HepG2 (cell line): ENCODE measurements at regions not wholly inside any gene's neighbourhood (a gene's known extent, or its start where the extent isn't known, plus 50 kb on each side); places are given as distances from the start of the nearest gene placed in this dataset.

Source experiments
- ATAC-seq: fragments of 200-7000 bp; cut with Tn5 transposase; 3 replicates; pipeline ENCODE4 v1.9.1; 2020; ENCODE audit warnings: mild to moderate bottlenecking, moderate library complexity
- BruUV-seq: library from RNA; stranded (reverse); fragments of 400-500 nt; replicated peaks from 2 replicates; lab custom pipeline; 2021; lab: Mats Ljungman, UMichigan
- CTCF ChIA-PET: fragments of 300-600 bp; formaldehyde crosslinking; extraction: SDS; loops from one replicate; lab custom pipeline; 2021; ENCODE audit warnings: low total read pairs, inconsistent platforms, low intra/inter-chr PET ratio; lab: Yijun Ruan, JAX
- POLR2A ChIA-PET: fragments of 350-600 bp; sonication (Branson Sonifier 250); formaldehyde crosslinking; loops from one replicate; lab custom pipeline; 2020; ENCODE audit warnings: antibody characterized with exemption, inconsistent platforms; lab: Yijun Ruan, JAX
- DNase-seq: peaks from one replicate; pipeline ENCODE4 v3.0.0-alpha.2; 2015; ENCODE audit warnings: low spot score
- FAIRE-seq: peaks from 3 replicates; lab custom pipeline; 2011; peaks lifted over from hg19 to GRCh38; lab: Jason Lieb, UNC
- H2AFZ ChIP-seq: one replicate; pipeline ENCODE4 v1.6.1; 2011; ENCODE audit warnings: low read length, inconsistent platforms
- H3K27ac ChIP-seq: fragments of 300-600 bp; 3 replicates; pipeline ENCODE4 v1.8.0; 2011; ENCODE audit warnings: mixed run types, mild to moderate bottlenecking, mixed read lengths, low read length, inconsistent platforms; ENCODE audit not compliant: insufficient read depth; ENCODE audit errors: extremely low read length
- H3K27me3 ChIP-seq, 2 experiments: fragments of 200-600 bp in 1 of 2; 2 replicates in 1 of 2; 3 replicates in 1 of 2; pipeline versions ENCODE4 v1.6.0 to v1.8.0; 2011; ENCODE audit warnings: low read length in 2 of 2, mild to moderate bottlenecking in 2 of 2, moderate library complexity in 2 of 2, inconsistent platforms in 1 of 2; ENCODE audit not compliant: insufficient read depth in 2 of 2, control insufficient read depth in 1 of 2
- H3K36me3 ChIP-seq, 2 experiments: fragments of 200-600 bp in 1 of 2; replicated peaks in 1 of 2; 2 replicates in 1 of 2; 3 replicates in 1 of 2; pipeline versions ENCODE4 v1.5.1 to v1.8.0; 2011; ENCODE audit warnings: low read length in 2 of 2, inconsistent platforms in 1 of 2; ENCODE audit not compliant: insufficient read depth in 2 of 2, control insufficient read depth in 1 of 2
- H3K4me1 ChIP-seq: 2 replicates; pipeline ENCODE4 v1.5.1; 2012; ENCODE audit warnings: low read length, inconsistent platforms; ENCODE audit not compliant: insufficient read depth
- H3K4me2 ChIP-seq: 2 replicates; pipeline ENCODE4 v1.6.0; 2011; ENCODE audit warnings: low read depth, low read length, inconsistent platforms
- H3K4me3 ChIP-seq, 3 experiments: fragments of 200-600 bp in 1 of 3; sonication (generic), shearing (Covaris generic) in 1 of 3; replicated peaks in 1 of 3; 2 replicates each; pipeline ENCODE4 v1.5.1; 2011 to 2016; ENCODE audit warnings: low read length in 3 of 3, inconsistent platforms in 2 of 3, low read depth in 2 of 3, mild to moderate bottlenecking in 2 of 3, control low read depth in 1 of 3, mixed read lengths in 1 of 3; ENCODE audit not compliant: insufficient read depth in 1 of 3
- H3K79me2 ChIP-seq: one replicate; pipeline ENCODE4 v1.6.1; 2011; ENCODE audit warnings: low read length, inconsistent platforms; ENCODE audit not compliant: insufficient read depth
- H3K9ac ChIP-seq: 2 replicates; pipeline ENCODE4 v1.6.0; 2011; ENCODE audit warnings: mild to moderate bottlenecking, low read depth, low read length, inconsistent platforms; ENCODE audit not compliant: insufficient read depth
- H3K9me3 ChIP-seq: 2 replicates; pipeline ENCODE4 v1.5.1; 2012; ENCODE audit warnings: mild to moderate bottlenecking, low read length
- H4K20me1 ChIP-seq: 2 replicates; pipeline ENCODE4 v1.6.0; 2011; ENCODE audit warnings: inconsistent platforms, mild to moderate bottlenecking, low read length, moderate library complexity; ENCODE audit not compliant: insufficient read depth
- HNRNPUL1 ChIP-seq: fragments of 200-400 bp; formaldehyde crosslinking; IDR thresholded peaks from 2 replicates; pipeline ENCODE4 v1.6.1; 2017; ENCODE audit warnings: low read depth, mild to moderate bottlenecking, low read length, moderate library complexity
- RFX5 ChIP-seq: IDR thresholded peaks from 2 replicates; pipeline ENCODE4 v1.6.1; 2011; ENCODE audit warnings: low read depth, low read length, improper control_type of control experiment
- ZBTB42 ChIP-seq: sonication (generic); formaldehyde crosslinking; IDR thresholded peaks from 2 replicates; pipeline ENCODE4 v1.5.0; 2020; ENCODE audit warnings: mild to moderate bottlenecking, missing genetic modification reagents
- ZBTB7B ChIP-seq: sonication (generic); formaldehyde crosslinking; IDR thresholded peaks from 2 replicates; pipeline ENCODE4 v1.4.0; 2020; ENCODE audit warnings: missing genetic modification reagents
- ZNF572 ChIP-seq: sonication (generic); formaldehyde crosslinking; IDR thresholded peaks from 2 replicates; pipeline ENCODE4 v1.5.1; 2020; ENCODE audit warnings: mild to moderate bottlenecking, missing genetic modification reagents
- ZNF777 ChIP-seq: sonication (generic); formaldehyde crosslinking; IDR thresholded peaks from 2 replicates; pipeline ENCODE4 v1.4.0; 2020; ENCODE audit warnings: missing genetic modification reagents
- WGBS: methylation state at CpG from one replicate; pipeline ENCODE4 v1.1.6; 2017; ENCODE audit warnings: low lambda C conversion rate; 5-methylcytosine and 5-hydroxymethylcytosine counted together
- in situ Hi-C: cut with HindIII; loops from 2 replicates; pipeline ENCODE4 v1.10.0; 2017; ENCODE audit warnings: low pct_unique_long_range_greater_than_20kb; ENCODE audit not compliant: extremely low pct_ligation_motif_present
- intact Hi-C: fragments of 100-400 bp; cut with micrococcal nuclease; formaldehyde crosslinking; loops from one replicate; pipeline ENCODE4 v1.10.0; 2022; ENCODE audit not compliant: unreplicated experiment
- TF ChIP-seq, protein P1 (sequence below): sonication (generic); formaldehyde crosslinking; IDR thresholded peaks from 2 replicates; pipeline ENCODE4 v1.8.1; 2022; ENCODE audit warnings: mild to moderate bottlenecking, missing genetic modification reagents
- TF ChIP-seq, protein P2 (sequence below), 2 experiments: sonication (generic) in 1 of 2; formaldehyde crosslinking in 1 of 2; IDR thresholded peaks; 2 replicates each; pipeline versions ENCODE4 v1.4.0 to v1.6.1; 2018 to 2020; ENCODE audit warnings: missing genetic modification reagents in 2 of 2, borderline replicate concordance in 1 of 2, low read depth in 1 of 2, mild to moderate bottlenecking in 1 of 2, missing biosample characterization in 1 of 2
- TF ChIP-seq, protein P3 (sequence below): sonication (generic); formaldehyde crosslinking; IDR thresholded peaks from 2 replicates; pipeline ENCODE4 v1.4.0; 2020; ENCODE audit warnings: mild to moderate bottlenecking, missing genetic modification reagents

DNA sequence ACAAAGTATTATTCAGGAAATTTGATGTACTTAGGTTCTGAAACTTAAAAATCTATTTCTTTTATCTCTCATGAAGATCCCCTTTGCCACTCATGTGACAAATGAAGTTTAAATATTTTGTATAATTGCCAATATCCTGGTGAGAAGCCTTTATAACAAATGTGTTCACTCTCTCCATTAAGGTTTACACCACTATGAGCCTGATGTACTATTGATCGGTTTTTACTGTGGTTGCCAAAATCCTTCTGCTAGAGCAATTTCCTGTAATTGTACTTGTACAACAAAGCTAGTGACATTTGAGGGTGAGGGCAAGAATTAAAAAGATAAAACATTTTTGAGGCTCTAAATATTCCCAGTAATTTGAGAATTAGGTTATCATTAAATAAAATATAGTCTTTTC, 222.3 kb upstream of the CDH19 start:
- no peak for ATAC-seq

More for the DNA sequence above, 222.3 kb upstream of the CDH19 start:
- Histone ChIP-seq H3K4me3 (no peak overlapping the region), H3K27me3 (no peaks in the 10 kb centered on the region), H3K36me3 (no peaks in the 10 kb centered on the region), H2AFZ (no peak overlapping the region), H3K4me1 (no peaks in the 10 kb centered on the region), H3K9me3 (no peaks in the 10 kb centered on the region), H3K4me2 (no peak overlapping the region), H3K27ac (no peak overlapping the region), H3K79me2 (no peaks in the 10 kb centered on the region), H3K9ac (no peak overlapping the region), H4K20me1 (no peaks in the 10 kb centered on the region)
- BruUV-seq = no TSS peak
- FAIRE-seq = no peak
- no peak for DNase-seq
- 0% methylated on average over 1 of the region's 1 CpG for WGBS
- CTCF ChIA-PET = no interaction called here
- intact Hi-C loops (no loop called here), in situ Hi-C loops (no loop called here)
- POLR2A ChIA-PET = no interaction called here
- no peak for TF ChIP-seq ZNF777 (CRISPR knock-in tag)
- TF ChIP-seq, protein P1, sequence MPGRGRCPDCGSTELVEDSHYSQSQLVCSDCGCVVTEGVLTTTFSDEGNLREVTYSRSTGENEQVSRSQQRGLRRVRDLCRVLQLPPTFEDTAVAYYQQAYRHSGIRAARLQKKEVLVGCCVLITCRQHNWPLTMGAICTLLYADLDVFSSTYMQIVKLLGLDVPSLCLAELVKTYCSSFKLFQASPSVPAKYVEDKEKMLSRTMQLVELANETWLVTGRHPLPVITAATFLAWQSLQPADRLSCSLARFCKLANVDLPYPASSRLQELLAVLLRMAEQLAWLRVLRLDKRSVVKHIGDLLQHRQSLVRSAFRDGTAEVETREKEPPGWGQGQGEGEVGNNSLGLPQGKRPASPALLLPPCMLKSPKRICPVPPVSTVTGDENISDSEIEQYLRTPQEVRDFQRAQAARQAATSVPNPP (CRISPR knock-in tag) = no peak
- TF ChIP-seq, protein P2, sequence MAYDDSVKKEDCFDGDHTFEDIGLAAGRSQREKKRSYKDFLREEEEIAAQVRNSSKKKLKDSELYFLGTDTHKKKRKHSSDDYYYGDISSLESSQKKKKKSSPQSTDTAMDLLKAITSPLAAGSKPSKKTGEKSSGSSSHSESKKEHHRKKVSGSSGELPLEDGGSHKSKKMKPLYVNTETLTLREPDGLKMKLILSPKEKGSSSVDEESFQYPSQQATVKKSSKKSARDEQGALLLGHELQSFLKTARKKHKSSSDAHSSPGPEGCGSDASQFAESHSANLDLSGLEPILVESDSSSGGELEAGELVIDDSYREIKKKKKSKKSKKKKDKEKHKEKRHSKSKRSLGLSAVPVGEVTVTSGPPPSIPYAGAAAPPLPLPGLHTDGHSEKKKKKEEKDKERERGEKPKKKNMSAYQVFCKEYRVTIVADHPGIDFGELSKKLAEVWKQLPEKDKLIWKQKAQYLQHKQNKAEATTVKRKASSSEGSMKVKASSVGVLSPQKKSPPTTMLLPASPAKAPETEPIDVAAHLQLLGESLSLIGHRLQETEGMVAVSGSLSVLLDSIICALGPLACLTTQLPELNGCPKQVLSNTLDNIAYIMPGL (CRISPR knock-in tag; IDR thresholded peaks at IDR 0.05; ENCODE audit: borderline replicate concordance in 1 of 2, low read depth in 1 of 2) = no peak
- TF ChIP-seq, protein P3, sequence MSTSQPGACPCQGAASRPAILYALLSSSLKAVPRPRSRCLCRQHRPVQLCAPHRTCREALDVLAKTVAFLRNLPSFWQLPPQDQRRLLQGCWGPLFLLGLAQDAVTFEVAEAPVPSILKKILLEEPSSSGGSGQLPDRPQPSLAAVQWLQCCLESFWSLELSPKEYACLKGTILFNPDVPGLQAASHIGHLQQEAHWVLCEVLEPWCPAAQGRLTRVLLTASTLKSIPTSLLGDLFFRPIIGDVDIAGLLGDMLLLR = no peak
- TF ChIP-seq HNRNPUL1 = no peak
- TF ChIP-seq ZBTB42 (CRISPR knock-in tag) = no peak
- no peak for TF ChIP-seq ZNF572 (CRISPR knock-in tag)
- no peak for TF ChIP-seq RFX5
- TF ChIP-seq ZBTB7B (CRISPR knock-in tag) = no peak
